Stomach (tissue), 4 donors: ENCODE measurements at regions not wholly inside any gene's neighbourhood (a gene's known extent, or its start where the extent isn't known, plus 50 kb on each side); places are given as distances from the start of the nearest gene placed in this dataset.

Source experiments
- EP300 ChIP-seq: sonication (generic); formaldehyde crosslinking; IDR thresholded peaks from one replicate; pipeline ENCODE4 v1.6.1; 2017; ENCODE audit warnings: antibody characterized with exemption
- POLR2A ChIP-seq, 4 donors: fragments of 450-650 bp; IDR thresholded peaks; one replicate each; pipeline ENCODE4 v1.6.1; 2016; ENCODE audit warnings: antibody characterized with exemption in 4 of 4, control low read depth in 2 of 4, mild to moderate bottlenecking in 1 of 4, moderate library complexity in 1 of 4
- POLR2AphosphoS5 ChIP-seq, 3 donors: sonication (generic); formaldehyde crosslinking; IDR thresholded peaks; one replicate each; pipeline ENCODE4 v1.6.1; 2016; ENCODE audit warnings: antibody characterized with exemption in 3 of 3
- TF ChIP-seq, protein P1 (sequence below), 7 experiments: fragments of 450-650 bp in 4 of 7; fragments of 200-600 bp in 3 of 7; sonication (generic) in 3 of 7; IDR thresholded peaks; one replicate each; pipeline ENCODE4 v1.5.1; 2016 to 2019; ENCODE audit warnings: antibody characterized with exemption in 7 of 7, control low read depth in 2 of 7, mild to moderate bottlenecking in 1 of 7

DNA sequence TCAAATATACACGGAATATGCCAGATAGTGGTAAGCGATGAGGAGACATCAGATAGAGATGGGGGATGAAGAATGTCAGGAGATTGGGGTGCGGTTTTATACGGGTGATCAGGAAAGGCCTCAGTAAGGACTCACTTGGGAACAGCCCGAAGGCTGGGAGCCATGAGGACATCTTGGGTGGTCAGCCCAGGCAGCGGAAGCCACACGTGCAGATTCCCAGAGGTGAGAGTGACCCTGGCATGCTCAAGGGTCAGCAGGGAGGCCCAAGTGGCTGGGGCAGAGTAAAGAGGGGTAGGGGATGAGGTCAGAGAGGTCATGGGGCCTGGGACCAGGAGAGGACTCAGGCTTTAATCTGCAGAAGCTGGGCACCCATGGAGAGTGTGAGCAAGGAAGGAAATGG is 106.6 kb downstream of the MATN1 start:
- TF ChIP-seq, protein P1, sequence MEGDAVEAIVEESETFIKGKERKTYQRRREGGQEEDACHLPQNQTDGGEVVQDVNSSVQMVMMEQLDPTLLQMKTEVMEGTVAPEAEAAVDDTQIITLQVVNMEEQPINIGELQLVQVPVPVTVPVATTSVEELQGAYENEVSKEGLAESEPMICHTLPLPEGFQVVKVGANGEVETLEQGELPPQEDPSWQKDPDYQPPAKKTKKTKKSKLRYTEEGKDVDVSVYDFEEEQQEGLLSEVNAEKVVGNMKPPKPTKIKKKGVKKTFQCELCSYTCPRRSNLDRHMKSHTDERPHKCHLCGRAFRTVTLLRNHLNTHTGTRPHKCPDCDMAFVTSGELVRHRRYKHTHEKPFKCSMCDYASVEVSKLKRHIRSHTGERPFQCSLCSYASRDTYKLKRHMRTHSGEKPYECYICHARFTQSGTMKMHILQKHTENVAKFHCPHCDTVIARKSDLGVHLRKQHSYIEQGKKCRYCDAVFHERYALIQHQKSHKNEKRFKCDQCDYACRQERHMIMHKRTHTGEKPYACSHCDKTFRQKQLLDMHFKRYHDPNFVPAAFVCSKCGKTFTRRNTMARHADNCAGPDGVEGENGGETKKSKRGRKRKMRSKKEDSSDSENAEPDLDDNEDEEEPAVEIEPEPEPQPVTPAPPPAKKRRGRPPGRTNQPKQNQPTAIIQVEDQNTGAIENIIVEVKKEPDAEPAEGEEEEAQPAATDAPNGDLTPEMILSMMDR (IDR thresholded peaks at IDR 0.05) = no peak
- no peak for TF ChIP-seq POLR2A (IDR thresholded peaks at IDR 0.05)
- no peak for TF ChIP-seq EP300
- TF ChIP-seq POLR2AphosphoS5 (IDR thresholded peaks at IDR 0.05) = no peak
